ENCODE measurements at regions not wholly inside any gene's neighbourhood (a gene's known extent, or its start where the extent isn't known, plus 50 kb on each side); places are given as distances from the start of the nearest gene placed in this dataset.
A peak's percentile ranks its signal among the peaks of the same experiment; 100 is the strongest.

DNA sequence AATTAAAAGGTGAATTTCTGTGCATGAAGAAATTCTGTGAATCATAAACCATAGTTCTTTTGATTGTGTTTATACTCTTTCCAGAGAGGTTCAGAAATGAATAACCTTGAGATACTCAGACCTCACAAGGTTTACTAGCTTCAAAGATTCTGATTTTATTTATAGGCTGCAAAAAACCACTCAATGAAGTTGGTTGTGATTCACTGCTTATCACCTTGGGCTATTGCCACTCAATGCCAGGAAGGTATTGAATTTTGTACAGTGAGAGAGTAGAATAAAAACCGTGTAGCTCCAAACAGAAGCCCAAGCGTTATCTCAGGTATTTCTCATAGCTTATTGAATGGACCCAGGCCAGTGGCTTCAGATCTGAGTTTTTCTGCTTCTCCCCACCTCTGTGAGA is 118.7 kb downstream of the FHIP1A start:
- no peak overlapping the region for H3K4me3 Mint-ChIP-seq
- DNase-seq = no peak
- H3K36me3 Mint-ChIP-seq (ENCODE audit: low read depth) = peaks cover 27% of the 10 kb centered on the region
- H3K27ac Mint-ChIP-seq = no peak overlapping the region
- H3K27me3 Mint-ChIP-seq (ENCODE audit: low read depth, poor library complexity) = no peaks in the 10 kb centered on the region
- peaks cover 41% of the 10 kb centered on the region for H3K4me1 Mint-ChIP-seq
- TF ChIP-seq, protein P1, sequence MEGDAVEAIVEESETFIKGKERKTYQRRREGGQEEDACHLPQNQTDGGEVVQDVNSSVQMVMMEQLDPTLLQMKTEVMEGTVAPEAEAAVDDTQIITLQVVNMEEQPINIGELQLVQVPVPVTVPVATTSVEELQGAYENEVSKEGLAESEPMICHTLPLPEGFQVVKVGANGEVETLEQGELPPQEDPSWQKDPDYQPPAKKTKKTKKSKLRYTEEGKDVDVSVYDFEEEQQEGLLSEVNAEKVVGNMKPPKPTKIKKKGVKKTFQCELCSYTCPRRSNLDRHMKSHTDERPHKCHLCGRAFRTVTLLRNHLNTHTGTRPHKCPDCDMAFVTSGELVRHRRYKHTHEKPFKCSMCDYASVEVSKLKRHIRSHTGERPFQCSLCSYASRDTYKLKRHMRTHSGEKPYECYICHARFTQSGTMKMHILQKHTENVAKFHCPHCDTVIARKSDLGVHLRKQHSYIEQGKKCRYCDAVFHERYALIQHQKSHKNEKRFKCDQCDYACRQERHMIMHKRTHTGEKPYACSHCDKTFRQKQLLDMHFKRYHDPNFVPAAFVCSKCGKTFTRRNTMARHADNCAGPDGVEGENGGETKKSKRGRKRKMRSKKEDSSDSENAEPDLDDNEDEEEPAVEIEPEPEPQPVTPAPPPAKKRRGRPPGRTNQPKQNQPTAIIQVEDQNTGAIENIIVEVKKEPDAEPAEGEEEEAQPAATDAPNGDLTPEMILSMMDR (IDR thresholded peaks at IDR 0.05) = no peak
- peaks cover 37% of the 10 kb centered on the region for H3K9me3 Mint-ChIP-seq

DNA sequence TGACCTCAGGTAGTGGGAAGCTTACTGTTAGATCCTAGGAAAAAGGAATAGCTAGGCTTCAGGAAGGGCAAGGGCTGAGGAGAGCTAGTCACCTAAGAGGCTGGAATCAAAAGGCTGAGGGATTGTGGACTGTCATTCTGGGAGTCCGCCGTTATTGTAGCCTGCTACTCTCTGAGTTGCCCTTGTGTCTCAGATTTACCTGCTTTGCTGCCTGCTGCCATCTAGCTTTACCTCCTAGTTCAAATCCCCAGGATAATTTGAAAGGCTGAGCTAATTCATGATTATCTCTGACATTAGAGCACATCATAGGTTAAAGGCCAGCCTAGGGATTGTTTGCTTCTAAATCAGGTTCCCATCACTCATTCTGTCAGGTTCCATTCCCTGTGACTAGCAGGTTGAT is 120.2 kb downstream of the FHIP1A start:
- Mint-ChIP-seq H3K27ac (peak overlapping the region; percentile 35), H3K4me3 (no peak overlapping the region), H3K36me3 (ENCODE audit: low read depth) (peaks cover 27% of the 10 kb centered on the region), H3K9me3 (peaks cover 37% of the 10 kb centered on the region), H3K27me3 (ENCODE audit: low read depth, poor library complexity) (no peaks in the 10 kb centered on the region), H3K4me1 (peaks cover 37% of the 10 kb centered on the region)
- no peak for DNase-seq
- TF ChIP-seq, protein P1 (IDR thresholded peaks at IDR 0.05) = no peak

DNA sequence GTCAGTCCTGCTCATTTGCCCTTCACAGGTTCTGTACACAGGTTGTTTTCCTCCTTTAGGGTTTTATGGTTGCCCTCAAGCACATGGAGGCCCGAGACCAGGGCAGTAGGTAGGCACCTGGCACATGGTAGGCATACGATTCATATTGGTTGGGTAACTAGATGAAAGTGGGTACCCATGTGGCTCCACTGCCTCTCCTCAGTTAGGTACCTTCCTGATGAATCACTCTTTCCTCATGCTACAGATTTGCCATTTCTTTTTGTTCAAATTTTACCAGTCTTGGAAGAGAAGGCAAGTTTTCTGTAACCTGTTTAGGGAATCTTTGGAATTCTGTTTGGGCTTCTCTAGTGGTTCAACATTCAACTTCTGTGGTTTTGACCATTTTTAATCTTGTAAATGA is 121.3 kb downstream of the FHIP1A start:
- no peak for DNase-seq
- H3K4me3 Mint-ChIP-seq = no peak overlapping the region
- no peaks in the 10 kb centered on the region for H3K27me3 Mint-ChIP-seq (ENCODE audit: low read depth, poor library complexity)
- peak overlapping the region; percentile 48 for H3K27ac Mint-ChIP-seq
- TF ChIP-seq, protein P1 (IDR thresholded peaks at IDR 0.05) = no peak
- peaks cover 31% of the 10 kb centered on the region for H3K4me1 Mint-ChIP-seq
- H3K9me3 Mint-ChIP-seq = peaks cover 27% of the 10 kb centered on the region
- peaks cover 17% of the 10 kb centered on the region for H3K36me3 Mint-ChIP-seq (ENCODE audit: low read depth)

DNA sequence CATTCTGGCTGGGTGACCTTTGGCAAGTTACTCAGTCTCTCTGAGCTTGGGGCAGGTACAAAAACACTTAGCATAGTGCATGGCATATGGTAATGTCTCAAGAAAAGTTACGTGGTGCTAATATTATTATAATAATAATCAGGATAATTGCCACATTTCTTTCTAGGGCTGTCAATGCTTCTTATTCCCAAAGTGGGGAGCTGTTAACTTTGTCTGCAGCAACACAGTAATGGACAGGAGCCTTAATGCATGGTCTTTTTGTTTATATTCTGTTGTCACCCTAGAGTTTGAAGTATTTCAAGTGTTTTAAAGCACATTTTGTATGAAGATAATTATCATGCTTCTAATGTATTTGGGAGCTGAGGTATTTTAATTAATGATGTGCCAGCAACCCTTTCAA is 121.8 kb downstream of the FHIP1A start:
- peaks cover 31% of the 10 kb centered on the region for H3K4me1 Mint-ChIP-seq
- H3K4me3 Mint-ChIP-seq = no peak overlapping the region
- no peak overlapping the region for H3K27ac Mint-ChIP-seq
- no peaks in the 10 kb centered on the region for H3K27me3 Mint-ChIP-seq (ENCODE audit: low read depth, poor library complexity)
- no peak for DNase-seq
- TF ChIP-seq, protein P1 (IDR thresholded peaks at IDR 0.05) = peak; percentile 9
- peaks cover 13% of the 10 kb centered on the region for H3K36me3 Mint-ChIP-seq (ENCODE audit: low read depth)
- H3K9me3 Mint-ChIP-seq = peaks cover 23% of the 10 kb centered on the region

DNA sequence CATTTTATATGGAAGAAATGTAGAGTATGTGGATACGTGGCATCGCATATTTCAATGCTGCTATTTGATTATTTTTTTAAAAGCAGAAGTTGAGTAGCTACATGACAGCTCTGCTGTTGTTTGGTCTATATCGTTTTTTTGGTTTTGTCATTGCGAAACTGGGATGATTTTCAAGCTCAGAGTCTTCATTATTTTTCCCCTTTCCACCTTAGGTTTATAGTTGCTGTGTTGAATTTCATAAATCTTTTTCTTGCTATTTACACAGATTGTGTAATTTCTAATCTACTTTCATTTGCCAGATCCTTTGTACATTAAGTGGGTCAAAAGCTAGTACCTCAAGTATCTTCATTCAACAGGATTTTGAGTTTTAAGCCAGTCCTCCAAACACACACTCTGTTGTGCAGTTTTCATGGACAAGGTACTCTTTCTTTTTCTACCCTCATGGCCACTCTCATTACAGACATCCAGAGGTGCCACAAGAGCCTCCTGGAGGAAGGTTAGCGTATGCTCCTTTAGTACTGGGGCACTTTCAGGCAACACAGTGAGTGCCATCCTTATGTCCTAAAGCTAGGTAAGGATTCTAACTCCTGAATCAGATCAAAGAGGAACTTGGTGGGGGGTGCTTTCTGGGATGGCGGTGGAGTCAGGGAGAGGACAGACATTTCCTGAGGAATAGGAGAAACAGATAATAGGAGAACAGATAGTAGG is 123.2 kb downstream of the FHIP1A start:
- no peak overlapping the region for H3K4me3 Mint-ChIP-seq
- H3K27me3 Mint-ChIP-seq (ENCODE audit: low read depth, poor library complexity) = no peaks in the 10 kb centered on the region
- peaks cover 24% of the 10 kb centered on the region for H3K36me3 Mint-ChIP-seq (ENCODE audit: low read depth)
- TF ChIP-seq, protein P1 (IDR thresholded peaks at IDR 0.05) = no peak
- peaks cover 18% of the 10 kb centered on the region for H3K9me3 Mint-ChIP-seq
- H3K27ac Mint-ChIP-seq = peak overlapping the region; percentile 64
- peaks cover 31% of the 10 kb centered on the region for H3K4me1 Mint-ChIP-seq
- DNase-seq = no peak

DNA sequence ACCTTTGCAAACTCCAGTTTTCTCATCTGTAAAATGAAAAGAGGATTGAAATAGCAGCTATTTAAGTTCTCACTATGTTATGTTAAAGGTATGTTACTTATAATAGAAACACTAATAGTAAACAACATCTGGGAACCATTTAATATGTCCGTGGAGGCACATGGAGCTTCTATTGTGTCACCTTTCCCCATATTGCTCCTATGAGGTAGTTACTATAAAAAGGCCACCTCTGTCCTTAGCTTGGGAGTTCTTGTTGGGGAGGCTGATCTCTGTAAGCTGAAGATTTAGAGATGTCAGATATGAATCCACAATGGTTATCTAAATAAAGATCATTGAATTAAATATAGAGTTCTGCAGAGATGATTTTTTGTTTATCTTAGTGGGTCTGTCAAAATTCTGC is 125.2 kb downstream of the FHIP1A start:
- Mint-ChIP-seq H3K4me3 (no peak overlapping the region), H3K27ac (no peak overlapping the region), H3K9me3 (no peaks in the 10 kb centered on the region), H3K4me1 (peaks cover 17% of the 10 kb centered on the region), H3K27me3 (ENCODE audit: low read depth, poor library complexity) (peaks cover 1% of the 10 kb centered on the region), H3K36me3 (ENCODE audit: low read depth) (peaks cover 22% of the 10 kb centered on the region)
- no peak for DNase-seq
- TF ChIP-seq, protein P1 (IDR thresholded peaks at IDR 0.05) = no peak
